ENCODE measurements at regions not wholly inside any gene's neighbourhood (a gene's known extent, or its start where the extent isn't known, plus 50 kb on each side); places are given as distances from the start of the nearest gene placed in this dataset.

DNA sequence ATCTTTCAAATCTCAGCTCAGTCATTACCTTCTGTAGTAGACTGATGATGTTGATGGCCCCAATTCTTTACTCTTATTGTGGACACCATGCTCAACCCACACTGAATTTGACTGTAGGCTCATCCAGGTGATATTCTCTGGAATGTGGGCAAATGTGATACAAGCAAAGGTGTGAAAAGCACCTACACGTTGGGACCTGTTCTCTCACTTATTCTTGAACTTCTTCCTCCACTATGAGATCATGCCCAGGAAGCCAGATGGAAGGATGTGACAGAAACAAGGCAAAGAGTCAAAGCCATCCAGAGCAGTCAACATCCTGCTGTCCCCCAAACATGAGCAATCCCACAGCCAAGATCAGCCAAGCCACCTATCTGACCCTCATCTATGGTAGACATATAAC, 471.2 kb upstream of the UBE2E2 start:
- no peaks in the 10 kb centered on the region for H3K27me3 ChIP-seq (ENCODE audit: control insufficient read depth in 1 of 2, insufficient read depth in 2 of 2, low read length in 2 of 2)
- H3K36me3 ChIP-seq (replicated peaks in 1 of 2; ENCODE audit: control insufficient read depth in 1 of 2, insufficient read depth in 2 of 2, low read length in 2 of 2): no peaks in the 10 kb centered on the region
- no peak overlapping the region for H3K9ac ChIP-seq (ENCODE audit: insufficient read depth, low read depth, low read length)
- H3K79me2 ChIP-seq (ENCODE audit: insufficient read depth, low read length): no peaks in the 10 kb centered on the region
- no peaks in the 10 kb centered on the region for H3K4me1 ChIP-seq (ENCODE audit: insufficient read depth, low read length)
- H3K4me2 ChIP-seq (ENCODE audit: low read depth, low read length): no peak overlapping the region
- no TSS peak for BruUV-seq (replicated peaks)
- no peak overlapping the region for H3K27ac ChIP-seq (ENCODE audit: extremely low read length, insufficient read depth, low read length)
- TF ChIP-seq HDAC6 (IDR thresholded peaks at IDR 0.05; ENCODE audit: low read depth, low read length) (no peak), SP5 (CRISPR knock-in tag; IDR thresholded peaks at IDR 0.05; ENCODE audit: borderline replicate concordance, low read depth) (no peak), FLYWCH1 (CRISPR knock-in tag; IDR thresholded peaks at IDR 0.05) (no peak), TBX2 (CRISPR knock-in tag; IDR thresholded peaks at IDR 0.05; ENCODE audit: borderline replicate concordance) (no peak)
- TF ChIP-seq, protein P1, sequence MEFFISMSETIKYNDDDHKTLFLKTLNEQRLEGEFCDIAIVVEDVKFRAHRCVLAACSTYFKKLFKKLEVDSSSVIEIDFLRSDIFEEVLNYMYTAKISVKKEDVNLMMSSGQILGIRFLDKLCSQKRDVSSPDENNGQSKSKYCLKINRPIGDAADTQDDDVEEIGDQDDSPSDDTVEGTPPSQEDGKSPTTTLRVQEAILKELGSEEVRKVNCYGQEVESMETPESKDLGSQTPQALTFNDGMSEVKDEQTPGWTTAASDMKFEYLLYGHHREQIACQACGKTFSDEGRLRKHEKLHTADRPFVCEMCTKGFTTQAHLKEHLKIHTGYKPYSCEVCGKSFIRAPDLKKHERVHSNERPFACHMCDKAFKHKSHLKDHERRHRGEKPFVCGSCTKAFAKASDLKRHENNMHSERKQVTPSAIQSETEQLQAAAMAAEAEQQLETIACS (CRISPR knock-in tag; IDR thresholded peaks at IDR 0.05): no peak
- TF ChIP-seq, protein P2, sequence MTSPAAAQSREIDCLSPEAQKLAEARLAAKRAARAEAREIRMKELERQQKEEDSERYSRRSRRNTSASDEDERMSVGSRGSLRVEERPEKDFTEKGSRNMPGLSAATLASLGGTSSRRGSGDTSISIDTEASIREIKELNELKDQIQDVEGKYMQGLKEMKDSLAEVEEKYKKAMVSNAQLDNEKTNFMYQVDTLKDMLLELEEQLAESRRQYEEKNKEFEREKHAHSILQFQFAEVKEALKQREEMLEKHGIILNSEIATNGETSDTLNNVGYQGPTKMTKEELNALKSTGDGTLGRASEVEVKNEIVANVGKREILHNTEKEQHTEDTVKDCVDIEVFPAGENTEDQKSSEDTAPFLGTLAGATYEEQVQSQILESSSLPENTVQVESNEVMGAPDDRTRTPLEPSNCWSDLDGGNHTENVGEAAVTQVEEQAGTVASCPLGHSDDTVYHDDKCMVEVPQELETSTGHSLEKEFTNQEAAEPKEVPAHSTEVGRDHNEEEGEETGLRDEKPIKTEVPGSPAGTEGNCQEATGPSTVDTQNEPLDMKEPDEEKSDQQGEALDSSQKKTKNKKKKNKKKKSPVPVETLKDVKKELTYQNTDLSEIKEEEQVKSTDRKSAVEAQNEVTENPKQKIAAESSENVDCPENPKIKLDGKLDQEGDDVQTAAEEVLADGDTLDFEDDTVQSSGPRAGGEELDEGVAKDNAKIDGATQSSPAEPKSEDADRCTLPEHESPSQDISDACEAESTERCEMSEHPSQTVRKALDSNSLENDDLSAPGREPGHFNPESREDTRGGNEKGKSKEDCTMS (CRISPR knock-in tag; conservative IDR thresholded peaks at IDR 0.05): no peak
- in situ Hi-C loops (cut with HindIII; ENCODE audit: extremely low pct_ligation_motif_present, low pct_unique_long_range_greater_than_20kb): no loop called here
- ATAC-seq (no peak), DNase-seq (ENCODE audit: low spot score) (no peak), FAIRE-seq (no peak)
- no peak overlapping the region for H2AFZ ChIP-seq (ENCODE audit: low read length)
- intact Hi-C loops (cut with micrococcal nuclease; ENCODE audit: unreplicated experiment): no loop called here
- POLR2A ChIA-PET: no interaction called here
- CTCF ChIA-PET (ENCODE audit: low intra/inter-chr PET ratio, low total read pairs): no interaction called here
- H3K9me3 ChIP-seq (ENCODE audit: low read length): peaks cover 18% of the 10 kb centered on the region
- no peaks in the 10 kb centered on the region for H4K20me1 ChIP-seq (ENCODE audit: insufficient read depth, low read length)
- 0% methylated on average over 1 of the region's 1 CpG for WGBS (ENCODE audit: low lambda C conversion rate)
- H3K4me3 ChIP-seq (replicated peaks in 1 of 3; ENCODE audit: insufficient read depth in 1 of 3, low read depth in 2 of 3, low read length in 3 of 3): no peak overlapping the region

All from HepG2 (cell line).